ENCODE measurements at regions not wholly inside any gene's neighbourhood (a gene's known extent, or its start where the extent isn't known, plus 50 kb on each side); places are given as distances from the start of the nearest gene placed in this dataset.
"Not testable (repeated sequence)": the region's sequence is repeated elsewhere in the genome, so short reads cannot be mapped to it uniquely, and the experiment has no call there.

GRCh38 chr7:32816409-32816948, 75.1 kb downstream of the KBTBD2 start:
- not testable (repeated sequence) for DNase-seq

GRCh38 chr7:32814779-32815178, 76.8 kb downstream of the KBTBD2 start:
- not testable (repeated sequence) for DNase-seq

GRCh38 chr7:32809871-32810270, 81.7 kb downstream of the KBTBD2 start:
- DNase-seq, result no peak

DNA sequence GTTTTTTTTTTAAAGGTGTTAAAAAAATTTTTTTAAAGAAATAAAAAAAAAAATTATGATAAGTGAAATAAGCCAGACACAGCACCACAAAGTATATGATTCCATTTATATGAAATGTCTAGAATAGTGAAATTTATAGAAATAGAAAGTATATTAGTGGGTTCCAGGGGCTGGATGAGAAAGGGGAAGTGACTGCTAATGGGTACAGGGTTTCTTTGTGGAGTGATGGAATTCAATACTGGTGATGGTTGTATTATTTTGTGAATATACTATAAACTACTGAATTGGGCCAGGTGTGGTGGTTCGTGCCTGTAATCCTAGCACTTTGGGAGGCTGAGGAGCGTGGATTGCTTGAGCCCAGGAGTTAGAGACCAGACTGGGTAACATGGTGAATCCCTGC, 82.2 kb downstream of the KBTBD2 start:
- no peak for DNase-seq

GRCh38 chr7:32803406-32804141, 88.0 kb downstream of the KBTBD2 start:
- no peak for DNase-seq

DNA sequence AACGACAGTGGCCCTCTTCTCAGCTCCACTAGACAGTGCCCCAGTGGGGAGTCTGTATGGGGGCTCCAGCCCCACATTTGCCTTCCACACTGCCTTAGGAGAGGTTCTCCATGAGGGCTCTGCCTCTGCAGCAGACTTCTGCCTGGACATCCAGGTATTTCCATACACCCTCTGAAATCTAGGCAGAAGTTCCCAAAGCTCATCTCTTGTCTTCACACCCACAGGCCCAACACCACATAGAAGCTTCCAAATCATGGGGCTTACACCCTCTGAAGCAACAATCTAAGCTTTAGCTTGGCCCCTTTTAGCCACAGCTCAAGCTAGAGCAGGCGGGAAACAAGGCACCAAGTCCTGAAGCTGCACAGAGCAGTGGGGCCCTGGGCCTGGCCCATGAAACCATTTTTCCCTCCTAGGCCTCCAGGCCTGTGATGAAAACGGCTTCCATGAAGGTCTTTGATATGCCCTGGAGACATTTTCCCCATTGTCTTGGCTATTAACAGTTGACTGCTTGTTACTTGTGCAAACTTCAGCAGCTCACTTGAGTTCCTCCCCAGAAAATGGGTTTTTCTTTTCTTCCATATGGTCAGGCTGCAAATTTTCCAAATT, 89.2 kb downstream of the KBTBD2 start:
- no peak for DNase-seq

GRCh38 chr7:32793053-32793452, 98.5 kb downstream of the KBTBD2 start:
- not testable (repeated sequence) for DNase-seq

DNA sequence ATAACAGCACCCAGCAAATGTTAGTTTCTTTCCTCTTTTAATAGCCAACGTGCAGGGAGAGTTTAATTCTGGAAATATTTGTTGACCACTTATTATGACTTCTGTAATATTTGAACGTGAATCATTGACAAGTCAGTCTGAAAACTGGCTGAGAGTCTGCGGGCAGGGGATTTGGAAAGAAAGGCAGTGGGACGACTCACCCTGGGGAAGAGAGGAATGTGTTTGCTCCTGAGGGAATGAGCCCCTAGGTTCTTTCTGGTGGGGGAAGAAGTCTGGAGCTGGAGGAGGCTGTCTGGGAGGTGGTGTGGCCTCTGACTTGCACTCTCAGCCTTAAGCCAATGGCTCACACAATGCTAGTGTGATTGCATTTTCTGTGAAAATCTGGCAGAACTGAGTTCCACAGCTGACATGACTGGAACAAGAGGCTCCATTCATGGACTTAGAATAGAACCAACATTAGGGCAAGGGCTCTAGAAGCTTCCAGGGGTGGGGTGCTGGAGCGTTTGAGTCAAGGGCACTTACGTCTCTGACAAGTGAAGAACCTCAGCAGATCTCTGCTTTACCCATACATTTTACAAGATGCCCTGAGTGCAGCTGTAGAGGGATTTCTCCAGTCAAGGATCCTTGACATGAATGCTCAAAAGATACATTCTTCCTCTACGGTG, 100.7 kb downstream of the KBTBD2 start:
- not testable (repeated sequence) for DNase-seq

- DNase-seq, result not testable (repeated sequence)
Measured at GRCh38 chr7:32789266-32789665, 102.3 kb downstream of the KBTBD2 start.

- DNase-seq, result not testable (repeated sequence)
Measured at GRCh38 chr7:32788174-32788573, 103.4 kb downstream of the KBTBD2 start.

- DNase-seq, result not testable (repeated sequence)
Measured at GRCh38 chr7:32785365-32785944, 106.1 kb downstream of the KBTBD2 start.

- DNase-seq, result not testable (repeated sequence)
Measured at GRCh38 chr7:32779895-32780294, 111.7 kb downstream of the KBTBD2 start.

- DNase-seq, result no peak
Measured at GRCh38 chr7:32779167-32779566, 112.4 kb downstream of the KBTBD2 start.

DNA sequence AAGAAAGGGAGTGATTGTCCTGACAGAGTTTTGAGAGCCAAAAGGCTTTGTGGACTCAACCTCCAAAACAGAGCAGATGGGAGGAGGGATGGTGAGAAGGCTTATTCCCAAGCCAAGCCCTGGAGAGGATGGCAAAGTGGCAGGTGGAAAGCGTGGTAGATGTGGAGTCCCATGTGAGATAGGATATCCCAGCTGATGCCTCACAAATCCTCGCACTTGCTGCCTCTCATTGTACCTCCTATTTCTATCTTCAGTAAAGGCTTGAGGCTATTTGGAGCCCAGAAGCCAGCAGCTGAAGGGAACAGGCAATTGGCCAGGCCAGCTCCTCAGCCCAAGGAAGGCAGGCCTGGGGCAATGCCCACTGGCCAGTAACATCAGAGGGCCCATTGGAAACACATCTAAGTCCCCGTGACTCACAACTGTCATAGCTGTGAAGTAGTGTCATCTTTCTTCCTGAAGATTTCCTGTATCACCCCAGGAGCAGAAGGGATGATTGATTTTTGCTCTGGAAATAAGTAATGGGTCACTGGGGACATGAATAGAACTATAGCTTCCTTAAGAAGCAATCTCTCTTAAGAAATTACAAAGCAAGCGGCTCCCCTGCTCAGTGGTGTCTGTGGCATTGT, 114.4 kb downstream of the KBTBD2 start:
- DNase-seq, result not testable (repeated sequence)

- not testable (repeated sequence) for DNase-seq
Measured at GRCh38 chr7:32776318-32776717, 115.2 kb downstream of the KBTBD2 start.

DNA sequence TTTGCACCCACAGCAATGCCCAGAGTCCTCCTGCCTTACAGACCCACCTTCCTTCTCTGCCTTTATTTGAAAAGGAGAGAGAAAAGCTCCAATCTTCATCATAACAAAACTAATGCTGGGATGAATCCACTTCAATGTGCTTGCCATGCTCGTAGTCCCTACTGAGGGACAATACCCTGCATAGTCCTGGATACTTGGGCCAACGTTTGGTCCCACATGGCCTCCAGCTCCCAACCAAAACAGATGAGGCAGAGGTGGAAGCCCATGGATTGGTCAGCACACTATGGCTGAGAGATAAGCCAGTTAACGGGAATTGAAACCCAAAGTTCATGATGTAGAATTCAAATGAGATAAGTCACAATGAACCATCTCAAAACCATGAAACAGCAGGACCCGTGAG, 115.8 kb downstream of the KBTBD2 start:
- DNase-seq, result not testable (repeated sequence)

GRCh38 chr7:32774541-32774951, 117.0 kb downstream of the KBTBD2 start:
- no peak for DNase-seq

- DNase-seq, result not testable (repeated sequence)
Measured at GRCh38 chr7:32768866-32769510, 122.6 kb downstream of the KBTBD2 start.

DNA sequence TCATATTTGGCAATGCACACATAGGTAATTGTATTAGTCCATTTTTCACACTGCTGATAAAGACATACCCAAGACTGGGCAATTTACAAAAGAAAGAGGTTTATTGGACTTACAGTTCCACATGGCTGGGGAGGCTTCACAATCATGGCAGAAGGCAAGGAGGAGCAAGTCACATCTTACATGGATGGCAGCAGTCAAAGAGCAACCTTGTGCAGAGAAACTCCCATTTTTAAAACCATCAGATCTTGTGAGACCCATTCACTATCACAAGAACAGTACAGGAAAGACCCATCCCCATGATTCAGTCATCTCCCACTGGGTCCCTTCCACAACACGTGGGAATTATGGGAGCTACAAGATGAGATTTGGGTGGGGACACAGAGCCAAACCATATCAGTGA, 123.2 kb downstream of the KBTBD2 start:
- not testable (repeated sequence) for DNase-seq

DNA sequence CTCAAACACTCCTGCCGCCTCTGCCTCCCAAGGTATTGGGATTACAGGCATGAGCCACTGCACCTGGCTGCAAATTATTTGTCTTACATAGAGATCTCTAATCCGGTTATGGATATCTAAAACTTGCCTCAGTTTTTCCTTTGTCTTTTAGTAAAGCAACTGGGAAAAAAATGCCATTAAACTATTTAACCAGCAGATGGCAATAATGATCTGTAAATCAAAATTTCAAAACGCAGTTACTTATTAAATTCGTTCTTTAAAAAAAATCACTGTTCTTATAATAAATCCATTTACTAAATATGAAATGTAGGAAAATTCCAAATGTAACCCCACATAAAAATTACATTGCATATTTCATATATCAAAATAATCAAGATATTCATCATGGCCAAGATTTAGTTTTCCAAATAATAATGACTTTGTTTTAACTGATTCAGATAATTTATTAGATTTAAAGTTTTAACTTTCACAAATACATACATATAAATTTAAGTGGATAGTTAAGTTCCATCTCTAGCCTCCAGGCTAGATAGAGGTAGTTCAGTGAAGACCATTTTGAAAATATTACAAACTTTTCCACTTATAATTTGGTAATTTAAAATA, 125.8 kb downstream of the KBTBD2 start:
- DNase-seq, result not testable (repeated sequence)

GRCh38 chr7:32765185-32765584, 126.4 kb downstream of the KBTBD2 start:
- no peak for DNase-seq

GRCh38 chr7:32762925-32763293, 128.7 kb downstream of the KBTBD2 start:
- no peak for DNase-seq
